ENCODE measurements at regions not wholly inside any gene's neighbourhood (a gene's known extent, or its start where the extent isn't known, plus 50 kb on each side); places are given as distances from the start of the nearest gene placed in this dataset.

DNA sequence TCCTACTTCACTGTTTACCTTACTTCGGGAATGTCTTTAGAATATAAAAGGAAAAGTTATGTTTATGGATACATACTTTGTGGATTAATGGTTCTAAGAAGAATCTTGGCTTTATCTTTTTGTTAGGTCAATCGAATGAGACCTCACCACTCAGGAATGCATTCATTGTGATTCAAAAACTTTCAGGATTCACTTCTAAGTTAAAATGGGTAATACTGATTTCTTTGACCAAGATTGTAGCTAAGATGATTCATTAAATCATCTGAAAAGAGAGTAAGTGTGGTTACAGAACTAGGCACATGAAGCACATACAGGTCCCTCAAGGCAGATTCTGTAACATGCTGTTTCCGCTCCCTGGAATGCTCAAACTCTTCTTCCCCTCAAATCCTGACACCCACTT, 716.4 kb downstream of the KCNA4 start:
- TF ChIP-seq EZH2phosphoT487 (conservative IDR thresholded peaks at IDR 0.05; ENCODE audit: low read length): no peak
- TF ChIP-seq, protein P1, sequence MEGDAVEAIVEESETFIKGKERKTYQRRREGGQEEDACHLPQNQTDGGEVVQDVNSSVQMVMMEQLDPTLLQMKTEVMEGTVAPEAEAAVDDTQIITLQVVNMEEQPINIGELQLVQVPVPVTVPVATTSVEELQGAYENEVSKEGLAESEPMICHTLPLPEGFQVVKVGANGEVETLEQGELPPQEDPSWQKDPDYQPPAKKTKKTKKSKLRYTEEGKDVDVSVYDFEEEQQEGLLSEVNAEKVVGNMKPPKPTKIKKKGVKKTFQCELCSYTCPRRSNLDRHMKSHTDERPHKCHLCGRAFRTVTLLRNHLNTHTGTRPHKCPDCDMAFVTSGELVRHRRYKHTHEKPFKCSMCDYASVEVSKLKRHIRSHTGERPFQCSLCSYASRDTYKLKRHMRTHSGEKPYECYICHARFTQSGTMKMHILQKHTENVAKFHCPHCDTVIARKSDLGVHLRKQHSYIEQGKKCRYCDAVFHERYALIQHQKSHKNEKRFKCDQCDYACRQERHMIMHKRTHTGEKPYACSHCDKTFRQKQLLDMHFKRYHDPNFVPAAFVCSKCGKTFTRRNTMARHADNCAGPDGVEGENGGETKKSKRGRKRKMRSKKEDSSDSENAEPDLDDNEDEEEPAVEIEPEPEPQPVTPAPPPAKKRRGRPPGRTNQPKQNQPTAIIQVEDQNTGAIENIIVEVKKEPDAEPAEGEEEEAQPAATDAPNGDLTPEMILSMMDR (IDR thresholded peaks at IDR 0.05; ENCODE audit: insufficient read depth, low read length, poor library complexity, severe bottlenecking): no peak
- no peaks in the 10 kb centered on the region for H4K20me1 ChIP-seq (ENCODE audit: low read depth, low read length)
- H3K9me3 ChIP-seq (ENCODE audit: insufficient read depth, low read length): no peaks in the 10 kb centered on the region
- H3K9ac ChIP-seq (ENCODE audit: low read length): no peak overlapping the region
- no peak overlapping the region for H2AFZ ChIP-seq (ENCODE audit: low read depth, low read length, severe bottlenecking)
- no peaks in the 10 kb centered on the region for H3K27me3 ChIP-seq (ENCODE audit: low read length)
- no peaks in the 10 kb centered on the region for H3F3A ChIP-seq (ENCODE audit: insufficient read depth)
- H3K9me2 ChIP-seq (replicated peaks; ENCODE audit: insufficient read depth, low read length): no peaks in the 10 kb centered on the region
- H3K4me2 ChIP-seq (ENCODE audit: low read depth, low read length, poor library complexity, severe bottlenecking): no peak overlapping the region
- H3K79me2 ChIP-seq (ENCODE audit: insufficient read depth, low read length): no peaks in the 10 kb centered on the region
- no peak overlapping the region for H3K4me3 ChIP-seq (ENCODE audit: insufficient read depth, low read length, poor library complexity, severe bottlenecking)
- H3K36me3 ChIP-seq (ENCODE audit: low read length): no peaks in the 10 kb centered on the region
- H3K27ac ChIP-seq (ENCODE audit: low read depth, low read length): no peak overlapping the region

DNA sequence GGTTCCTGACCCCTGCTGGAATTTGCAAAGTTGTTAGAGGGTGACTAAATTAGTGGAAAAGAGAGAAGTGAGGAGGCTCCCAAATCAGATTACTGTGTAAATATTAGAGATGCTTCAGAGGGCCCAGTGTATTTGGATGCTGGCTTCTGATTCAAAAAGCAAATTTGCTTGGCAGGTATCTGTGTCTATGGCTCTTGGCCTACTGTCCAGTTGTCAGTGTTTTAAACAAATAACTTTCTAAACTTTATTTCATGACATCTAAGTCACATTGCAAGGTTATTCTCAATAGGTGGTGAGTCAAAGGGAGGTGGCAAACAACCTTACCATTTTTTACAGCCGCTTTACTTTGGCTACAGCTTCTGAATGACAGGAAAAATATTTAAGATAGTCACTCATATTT, 720.1 kb downstream of the KCNA4 start:
- H3K27me3 ChIP-seq (ENCODE audit: low read length): no peaks in the 10 kb centered on the region
- H4K20me1 ChIP-seq (ENCODE audit: low read depth, low read length): no peaks in the 10 kb centered on the region
- TF ChIP-seq EZH2phosphoT487 (conservative IDR thresholded peaks at IDR 0.05; ENCODE audit: low read length): no peak
- TF ChIP-seq, protein P1 (IDR thresholded peaks at IDR 0.05; ENCODE audit: insufficient read depth, low read length, poor library complexity, severe bottlenecking): no peak
- no peak overlapping the region for H3K27ac ChIP-seq (ENCODE audit: low read depth, low read length)
- H3K4me3 ChIP-seq (ENCODE audit: insufficient read depth, low read length, poor library complexity, severe bottlenecking): no peak overlapping the region
- H3K79me2 ChIP-seq (ENCODE audit: insufficient read depth, low read length): no peaks in the 10 kb centered on the region
- no peak overlapping the region for H3K9ac ChIP-seq (ENCODE audit: low read length)
- no peaks in the 10 kb centered on the region for H3F3A ChIP-seq (ENCODE audit: insufficient read depth)
- no peak overlapping the region for H2AFZ ChIP-seq (ENCODE audit: low read depth, low read length, severe bottlenecking)
- no peaks in the 10 kb centered on the region for H3K9me2 ChIP-seq (replicated peaks; ENCODE audit: insufficient read depth, low read length)
- H3K4me2 ChIP-seq (ENCODE audit: low read depth, low read length, poor library complexity, severe bottlenecking): no peak overlapping the region
- H3K36me3 ChIP-seq (ENCODE audit: low read length): no peaks in the 10 kb centered on the region
- H3K9me3 ChIP-seq (ENCODE audit: insufficient read depth, low read length): no peaks in the 10 kb centered on the region

DNA sequence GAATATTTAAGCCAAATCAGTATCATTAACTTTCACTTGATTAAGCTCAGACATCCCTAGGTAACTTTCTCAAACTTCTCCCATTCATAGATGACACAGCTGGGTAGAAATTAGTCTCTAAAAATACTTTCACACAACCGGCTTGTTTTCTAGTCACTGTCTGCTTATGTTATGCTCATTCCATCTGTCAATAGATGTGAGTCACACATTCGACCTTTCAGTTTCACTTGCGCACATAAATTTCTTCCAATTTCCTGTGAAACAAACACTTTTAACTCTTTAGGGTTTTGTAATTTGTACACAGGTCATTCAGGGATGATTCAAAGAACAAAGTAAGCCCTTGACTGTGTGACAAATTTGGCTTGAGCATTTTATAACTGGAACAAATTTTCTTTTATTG, 723.0 kb downstream of the KCNA4 start:
- TF ChIP-seq, protein P1 (IDR thresholded peaks at IDR 0.05; ENCODE audit: insufficient read depth, low read length, poor library complexity, severe bottlenecking): no peak
- no peak for TF ChIP-seq EZH2phosphoT487 (conservative IDR thresholded peaks at IDR 0.05; ENCODE audit: low read length)
- H3K36me3 ChIP-seq (ENCODE audit: low read length): no peaks in the 10 kb centered on the region
- H3K27ac ChIP-seq (ENCODE audit: low read depth, low read length): no peak overlapping the region
- H2AFZ ChIP-seq (ENCODE audit: low read depth, low read length, severe bottlenecking): no peak overlapping the region
- no peaks in the 10 kb centered on the region for H3K9me3 ChIP-seq (ENCODE audit: insufficient read depth, low read length)
- H4K20me1 ChIP-seq (ENCODE audit: low read depth, low read length): no peaks in the 10 kb centered on the region
- H3K9ac ChIP-seq (ENCODE audit: low read length): no peak overlapping the region
- H3K79me2 ChIP-seq (ENCODE audit: insufficient read depth, low read length): no peaks in the 10 kb centered on the region
- no peak overlapping the region for H3K4me2 ChIP-seq (ENCODE audit: low read depth, low read length, poor library complexity, severe bottlenecking)
- H3K4me3 ChIP-seq (ENCODE audit: insufficient read depth, low read length, poor library complexity, severe bottlenecking): no peak overlapping the region
- H3K27me3 ChIP-seq (ENCODE audit: low read length): no peaks in the 10 kb centered on the region
- H3F3A ChIP-seq (ENCODE audit: insufficient read depth): no peaks in the 10 kb centered on the region
- no peaks in the 10 kb centered on the region for H3K9me2 ChIP-seq (replicated peaks; ENCODE audit: insufficient read depth, low read length)

Data from SU-DHL-6 (cell line).